NCI-H128 (cell line): ENCODE measurements at regions not wholly inside any gene's neighbourhood (a gene's known extent, or its start where the extent isn't known, plus 50 kb on each side); places are given as distances from the start of the nearest gene placed in this dataset.
"Not testable (repeated sequence)": the region's sequence is repeated elsewhere in the genome, so short reads cannot be mapped to it uniquely, and the experiment has no call there.

ENCODE experiments used
- DNase-seq: peaks from one replicate; lab custom pipeline; 2025; ENCODE audit not compliant: unreplicated experiment; lab: John Stamatoyannopoulos, UW

GRCh38 chr18:47417807-47418206 lies 166.3 kb upstream of the SKOR2 start:
- no peak for DNase-seq

- DNase-seq: no peak
Observed at GRCh38 chr18:47415881-47416280, 164.4 kb upstream of the SKOR2 start.

GRCh38 chr18:47413327-47413726 lies 161.9 kb upstream of the SKOR2 start:
- no peak for DNase-seq

GRCh38 chr18:47412924-47413323 lies 161.5 kb upstream of the SKOR2 start:
- no peak for DNase-seq

GRCh38 chr18:47411159-47411558 lies 159.7 kb upstream of the SKOR2 start:
- no peak for DNase-seq

GRCh38 chr18:47410139-47410538 lies 158.7 kb upstream of the SKOR2 start:
- DNase-seq: no peak

GRCh38 chr18:47409519-47409918 lies 158.1 kb upstream of the SKOR2 start:
- DNase-seq: no peak

GRCh38 chr18:47407736-47408135 lies 156.3 kb upstream of the SKOR2 start:
- no peak for DNase-seq

- DNase-seq: no peak
Observed at GRCh38 chr18:47404845-47405244, 153.4 kb upstream of the SKOR2 start.

- DNase-seq: no peak
Observed at GRCh38 chr18:47403949-47404348, 152.5 kb upstream of the SKOR2 start.

- DNase-seq: no peak
Observed at GRCh38 chr18:47403317-47403716, 151.9 kb upstream of the SKOR2 start.

GRCh38 chr18:47399475-47399874 lies 148.0 kb upstream of the SKOR2 start:
- DNase-seq: no peak

GRCh38 chr18:47397671-47398319 lies 146.3 kb upstream of the SKOR2 start:
- no peak for DNase-seq

- no peak for DNase-seq
Observed at GRCh38 chr18:47391665-47392064, 140.2 kb upstream of the SKOR2 start.

- DNase-seq: no peak
Observed at GRCh38 chr18:47390410-47391024, 139.1 kb upstream of the SKOR2 start.

- DNase-seq: no peak
Observed at GRCh38 chr18:47389210-47389609, 137.8 kb upstream of the SKOR2 start.

- no peak for DNase-seq
Observed at GRCh38 chr18:47387864-47388263, 136.4 kb upstream of the SKOR2 start.

GRCh38 chr18:47383729-47384128 lies 132.3 kb upstream of the SKOR2 start:
- DNase-seq: no peak

- DNase-seq: no peak
Observed at GRCh38 chr18:47381975-47382570, 130.6 kb upstream of the SKOR2 start.

- DNase-seq: no peak
Observed at GRCh38 chr18:47380153-47380552, 128.7 kb upstream of the SKOR2 start.

- DNase-seq: no peak
Observed at GRCh38 chr18:47373465-47373864, 122.0 kb upstream of the SKOR2 start.

GRCh38 chr18:47370052-47370451 lies 118.6 kb upstream of the SKOR2 start:
- DNase-seq: no peak

- not testable (repeated sequence) for DNase-seq
Observed at GRCh38 chr18:47354061-47354460, 102.6 kb upstream of the SKOR2 start.
